Head of caudate nucleus (tissue), 42 donors: ENCODE measurements at regions not wholly inside any gene's neighbourhood (a gene's known extent, or its start where the extent isn't known, plus 50 kb on each side); places are given as distances from the start of the nearest gene placed in this dataset.
"Not testable (repeated sequence)": the region's sequence is repeated elsewhere in the genome, so short reads cannot be mapped to it uniquely, and the experiment has no call there.

ENCODE experiments used
- DNase-seq, 42 donors: peaks; one replicate each; pipeline versions ENCODE4 v3.0.0 to v3.0.0-alpha.2; 2020 to 2021; ENCODE audit warnings: mixed read lengths in 7 of 42
- intact Hi-C: fragments of 100-400 bp; cut with DNase I; formaldehyde crosslinking; loops from one replicate; pipeline ENCODE4 v1.15.0; 2022

DNA sequence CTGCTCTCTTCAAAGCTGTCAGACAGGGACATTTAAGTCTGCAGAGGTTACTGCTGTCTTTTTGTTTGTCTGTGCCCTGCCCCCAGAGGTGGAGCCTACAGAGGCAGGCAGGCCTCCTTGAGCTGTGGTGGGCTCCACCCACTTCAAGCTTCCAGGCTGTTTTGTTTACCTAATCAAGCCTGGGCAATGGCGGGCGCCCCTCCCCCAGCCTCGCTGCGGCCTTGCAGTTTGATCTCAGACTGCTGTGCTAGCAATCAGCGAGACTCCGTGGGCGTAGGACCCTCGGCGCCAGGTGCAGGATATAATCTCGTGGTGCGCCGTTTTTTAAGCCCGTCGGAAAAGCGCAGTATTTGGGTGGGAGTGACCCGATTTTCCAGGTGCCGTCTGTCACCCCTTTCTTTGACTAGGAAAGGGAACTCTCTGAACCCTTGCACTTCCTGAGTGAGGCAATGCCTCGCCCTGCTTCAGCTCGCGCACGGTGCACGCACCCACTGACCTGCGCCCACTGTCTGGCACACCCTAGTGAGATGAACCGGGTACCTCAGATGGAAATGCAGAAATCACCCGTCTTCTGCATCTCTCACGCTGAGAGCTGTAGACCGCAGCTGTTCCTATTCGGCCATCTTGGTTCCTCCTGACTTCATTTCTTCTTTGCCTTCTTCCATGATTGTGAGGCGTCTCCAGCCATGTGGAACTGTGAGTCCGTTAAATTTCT lies 93.5 kb upstream of the EYA4 start:
- DNase-seq, intact Hi-C loops: not testable (repeated sequence)

DNA sequence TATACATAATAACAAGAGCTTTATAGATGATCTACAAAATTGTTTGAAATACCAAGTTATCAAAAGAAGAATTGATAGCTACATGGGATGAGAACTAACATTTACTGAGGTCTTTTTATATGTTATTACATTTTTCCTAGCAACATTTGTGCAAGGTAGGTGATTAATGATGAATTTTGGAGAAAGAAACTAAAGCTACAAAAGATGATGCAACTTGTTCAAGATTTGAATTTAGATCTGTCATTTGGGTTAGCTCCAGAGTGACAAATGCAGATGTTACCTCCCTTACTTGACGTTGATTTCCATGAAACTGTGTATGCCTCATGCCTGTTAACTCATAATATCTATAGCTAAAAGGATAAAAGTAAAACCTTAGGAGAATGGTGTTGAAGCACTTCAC lies 84.5 kb upstream of the EYA4 start:
- intact Hi-C loops = no loop called here
- no peak for DNase-seq

DNA sequence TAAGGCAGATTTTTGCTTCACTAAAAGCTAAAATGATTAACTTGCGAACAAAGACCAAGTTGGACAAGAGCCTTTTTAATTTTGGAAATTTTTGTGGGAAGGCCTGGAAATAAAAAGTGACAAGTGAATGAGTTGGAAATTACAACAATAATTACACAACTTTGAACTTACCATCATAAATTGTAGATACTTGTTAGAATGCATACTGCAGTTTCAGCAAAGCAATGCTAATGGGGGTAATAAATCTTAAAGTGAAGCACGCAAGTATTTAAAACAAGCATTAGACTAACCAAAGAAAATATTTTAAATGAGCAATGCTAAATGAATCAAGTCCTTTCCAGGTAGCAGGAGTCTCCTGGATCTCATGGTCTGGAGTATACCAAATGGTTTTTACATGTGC lies 83.2 kb upstream of the EYA4 start:
- DNase-seq = no peak
- intact Hi-C loops = no loop called here

- intact Hi-C loops = no loop called here
- DNase-seq = no peak
These were observed 81.8 kb upstream of the EYA4 start for GRCh38 chr6:133159255-133159795.

DNA sequence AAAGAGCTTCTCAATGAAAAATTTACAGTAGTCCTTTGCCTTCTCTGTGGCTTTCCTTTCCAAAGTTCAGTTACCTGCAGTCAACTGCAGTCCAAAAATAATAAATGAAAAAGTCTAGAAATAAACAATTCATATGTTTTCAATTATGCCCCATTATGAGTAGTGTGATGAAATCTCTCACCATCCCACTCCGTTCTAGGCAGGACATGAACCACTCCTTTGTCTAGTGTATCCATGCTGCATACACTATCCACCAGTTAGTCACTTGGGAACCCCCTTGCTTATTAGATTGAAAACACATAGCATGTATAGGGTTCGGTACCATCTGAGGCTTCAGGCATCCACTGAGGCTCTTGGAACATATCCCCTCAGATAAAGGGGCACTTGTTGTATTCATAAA lies 80.6 kb upstream of the EYA4 start:
- intact Hi-C loops = no loop called here
- DNase-seq = no peak

DNA sequence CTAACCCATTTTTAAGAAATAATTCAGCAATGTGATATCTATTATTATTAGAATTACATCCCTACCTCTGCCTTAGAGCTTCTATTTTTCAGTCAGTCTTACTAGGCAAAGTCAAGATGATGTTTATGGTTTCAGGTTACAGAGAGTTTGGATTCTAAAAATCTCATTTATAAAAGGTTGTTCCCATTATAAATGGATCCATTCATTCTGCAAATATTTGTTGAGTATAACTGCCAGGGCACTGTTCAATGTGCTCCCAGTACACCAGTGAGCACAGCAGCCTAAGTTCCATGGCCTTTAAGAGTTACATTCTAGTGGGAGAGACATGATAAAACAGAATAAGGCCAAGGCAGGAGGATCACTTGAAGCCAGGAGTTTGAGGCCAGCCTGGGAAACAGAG lies 75.9 kb upstream of the EYA4 start:
- DNase-seq = no peak
- intact Hi-C loops = no loop called here

- intact Hi-C loops = no loop called here
These were observed 74.4 kb upstream of the EYA4 start for GRCh38 chr6:133166766-133167165.

DNA sequence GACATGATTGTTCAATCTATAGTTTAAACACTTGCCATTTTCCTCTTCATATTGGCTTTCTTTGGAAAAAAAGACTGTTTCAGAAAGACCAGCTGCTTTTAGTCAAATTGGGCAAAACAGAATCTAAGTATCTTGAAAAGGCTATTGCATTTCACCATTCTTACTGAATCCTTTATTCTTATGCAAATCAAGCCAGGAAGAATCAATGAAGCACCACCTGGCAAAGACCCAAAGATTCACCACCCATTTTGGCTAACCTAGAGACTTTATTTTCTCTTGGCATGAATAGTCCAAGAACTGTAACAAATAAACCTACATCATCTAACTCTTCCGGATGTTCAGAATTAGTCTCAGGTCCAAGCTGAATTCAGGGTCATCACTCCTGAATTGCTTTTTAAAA lies 71.3 kb upstream of the EYA4 start:
- intact Hi-C loops = no loop called here
- no peak for DNase-seq

More at GRCh38 chr6:133166766-133167165, 74.4 kb upstream of the EYA4 start:
- no peak for DNase-seq

DNA sequence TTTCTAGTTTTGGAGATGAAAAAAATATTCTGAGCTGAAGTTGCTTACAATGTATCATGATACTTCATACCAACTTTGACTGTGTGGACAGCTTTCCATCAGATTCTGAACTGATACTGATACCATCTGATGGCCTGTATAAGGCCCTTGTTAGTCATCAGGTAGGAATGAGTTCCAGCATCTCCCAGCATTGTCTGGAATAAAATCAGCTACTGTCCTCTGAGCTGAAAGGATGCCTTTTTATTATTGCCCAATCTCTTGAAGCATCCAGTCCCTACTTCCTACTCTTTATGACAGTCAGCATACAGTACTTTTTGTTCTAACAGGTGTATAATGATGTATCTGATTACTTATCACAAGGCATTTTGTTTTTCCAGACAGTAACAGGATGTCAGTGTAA lies 70.6 kb upstream of the EYA4 start:
- peak in 1 of 42 donors; percentile 11 for DNase-seq
- intact Hi-C loops = no loop called here

GRCh38 chr6:133171989-133172604 lies 69.1 kb upstream of the EYA4 start:
- DNase-seq = peak in 2 of 42 donors; percentile 8 to 36
- intact Hi-C loops = no loop called here

DNA sequence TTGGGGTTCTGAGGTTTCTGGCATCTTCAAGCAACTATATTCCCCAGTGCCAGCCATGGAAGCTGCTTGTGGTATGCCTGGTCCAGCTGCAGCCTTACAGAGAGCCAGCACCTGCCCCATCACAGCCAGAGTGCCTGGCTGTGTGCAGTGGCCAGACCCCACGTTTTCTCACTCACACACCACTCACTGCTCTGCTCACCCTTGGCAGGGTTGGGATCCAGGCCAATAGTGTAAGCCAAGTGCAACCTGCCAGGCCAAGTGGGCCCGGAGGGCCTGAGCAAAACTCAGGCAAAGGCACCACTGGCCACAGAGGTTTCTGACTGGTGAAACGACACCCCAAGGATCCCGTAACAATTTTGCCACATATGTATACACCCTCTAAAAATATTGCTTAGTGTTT lies 67.9 kb upstream of the EYA4 start:
- intact Hi-C loops = no loop called here
- no peak for DNase-seq

GRCh38 chr6:133179481-133179880 lies 61.7 kb upstream of the EYA4 start:
- peak in 1 of 42 donors; percentile 8 for DNase-seq
- intact Hi-C loops = no loop called here

GRCh38 chr6:133183691-133184090 lies 57.5 kb upstream of the EYA4 start:
- no peak for DNase-seq
- intact Hi-C loops = no loop called here

DNA sequence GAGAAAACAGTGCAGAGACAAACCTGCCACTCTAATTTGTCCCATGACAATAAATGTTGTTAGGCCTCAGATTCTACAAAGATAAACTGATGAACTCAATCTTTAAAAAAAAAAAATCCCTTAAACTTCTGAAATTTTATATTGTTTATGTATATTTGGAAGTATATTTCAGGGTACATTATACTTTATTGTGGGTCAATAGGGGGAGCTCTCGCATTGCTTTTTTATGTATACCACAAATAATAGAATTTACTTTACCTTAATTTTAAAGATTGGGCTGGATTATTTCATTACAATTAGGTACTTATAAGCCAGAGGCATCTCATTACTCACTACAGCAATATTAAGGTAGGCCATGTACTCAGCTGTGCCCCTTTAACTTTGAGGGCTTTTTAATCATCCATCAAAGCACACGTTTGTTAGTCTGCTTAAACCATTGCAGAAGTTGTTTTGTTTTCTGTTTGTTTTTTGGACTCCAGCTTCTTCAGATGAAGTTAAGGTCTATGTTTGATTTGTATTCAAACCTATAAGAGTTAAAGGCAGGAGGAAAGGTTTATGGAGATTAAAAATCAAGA lies 56.3 kb upstream of the EYA4 start:
- intact Hi-C loops = no loop called here
- DNase-seq = peak in 4 of 42 donors; percentile 4 to 47 (median 24)

DNA sequence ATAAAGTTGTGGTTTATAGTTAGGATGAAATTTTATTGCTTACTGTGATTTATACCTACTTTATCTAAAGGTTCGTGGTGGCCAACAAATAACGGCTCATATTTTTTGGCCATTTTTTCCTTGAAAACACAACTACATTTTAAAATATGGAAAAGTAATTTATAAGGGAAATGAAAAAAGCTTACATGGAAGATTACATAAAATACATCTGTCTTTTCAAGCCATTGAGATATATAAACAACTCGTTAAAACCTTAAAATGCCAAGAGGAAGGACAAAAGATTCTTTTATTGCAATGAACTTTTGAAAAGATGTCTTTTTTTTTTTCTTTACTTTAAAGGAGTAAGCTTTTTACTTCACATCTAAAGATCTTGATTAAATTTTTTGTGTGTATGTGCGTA lies 55.4 kb upstream of the EYA4 start:
- intact Hi-C loops = no loop called here
- DNase-seq = no peak

DNA sequence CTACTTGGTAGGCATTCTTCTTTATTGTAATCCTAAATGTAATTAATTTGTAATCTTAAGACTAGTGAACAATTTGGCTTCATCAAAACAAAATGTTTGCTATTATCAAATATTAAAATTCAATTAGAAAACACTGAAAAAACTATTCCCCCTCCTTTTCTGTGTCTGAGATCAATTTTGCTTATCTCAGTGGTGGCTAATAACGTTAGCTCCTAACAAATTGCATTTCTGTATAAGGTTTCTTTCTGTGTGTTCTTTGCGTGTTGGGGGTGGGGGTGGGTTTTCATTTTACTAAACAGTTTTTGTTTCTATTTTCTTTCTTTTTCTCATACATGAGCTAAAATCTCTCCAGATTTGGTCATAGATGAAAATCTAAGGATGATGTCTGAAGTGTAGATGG lies 54.0 kb upstream of the EYA4 start:
- intact Hi-C loops = no loop called here
- no peak for DNase-seq

DNA sequence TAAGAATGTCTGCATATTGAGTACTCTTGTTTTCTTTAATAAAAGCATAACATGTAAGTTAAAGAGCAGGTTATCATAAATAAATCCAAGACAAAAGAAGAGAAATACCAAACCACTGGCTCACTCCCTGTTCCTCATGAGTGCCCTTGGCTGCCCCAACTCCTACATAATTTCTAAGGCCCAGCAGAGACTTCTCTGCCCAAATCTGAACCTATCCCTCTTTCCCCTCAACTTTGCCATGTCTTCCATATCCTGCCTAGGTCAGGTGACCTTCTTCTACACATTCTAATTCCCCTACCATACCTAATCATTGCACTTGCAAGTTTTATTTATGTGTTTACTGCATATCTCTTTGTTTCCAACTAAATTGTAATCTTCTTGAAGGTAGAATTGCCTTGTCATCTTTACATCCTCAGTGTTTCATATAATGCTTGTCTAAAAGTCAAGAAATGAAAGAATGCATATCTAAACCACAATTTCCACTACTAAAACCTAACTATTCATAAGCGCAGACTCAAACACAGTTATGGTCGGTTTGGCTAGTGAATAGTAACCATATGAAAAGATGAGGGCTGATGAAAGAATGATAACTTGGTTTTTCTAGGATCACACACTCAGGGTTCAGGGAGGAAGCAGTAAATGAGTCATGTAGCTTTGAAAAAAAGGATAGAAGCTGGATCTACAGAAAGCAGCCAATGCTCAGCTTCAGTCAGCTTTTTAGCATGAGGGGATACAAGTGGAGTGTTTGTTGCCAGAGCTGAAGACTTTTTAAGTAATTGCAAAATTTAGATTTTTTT lies 53.3 kb upstream of the EYA4 start:
- intact Hi-C loops = no loop called here
- DNase-seq = no peak

- intact Hi-C loops = loop anchor here (5.0 kb wide), 1 partner anchor 321 kb away; no protein-coding TSS in a partner anchor
- no peak for DNase-seq
These were observed 50.2 kb upstream of the EYA4 start for GRCh38 chr6:133190912-133191311.

- intact Hi-C loops = loop anchor here (5.0 kb wide), 1 partner anchor 321 kb away; no protein-coding TSS in a partner anchor
- no peak for DNase-seq
These were observed 49.8 kb upstream of the EYA4 start for GRCh38 chr6:133191323-133191722.
